HG02981 (cell line): ENCODE measurements at regions not wholly inside any gene's neighbourhood (a gene's known extent, or its start where the extent isn't known, plus 50 kb on each side); places are given as distances from the start of the nearest gene placed in this dataset.
"Not testable (repeated sequence)": the region's sequence is repeated elsewhere in the genome, so short reads cannot be mapped to it uniquely, and the experiment has no call there.

ENCODE experiments used
- ATAC-seq: cut with Tn5 transposase; IDR thresholded peaks from one replicate; pipeline ENCODE4 v1.9.1; 2021; ENCODE audit warnings: mild to moderate bottlenecking, moderate library complexity; ENCODE audit not compliant: unreplicated experiment

DNA sequence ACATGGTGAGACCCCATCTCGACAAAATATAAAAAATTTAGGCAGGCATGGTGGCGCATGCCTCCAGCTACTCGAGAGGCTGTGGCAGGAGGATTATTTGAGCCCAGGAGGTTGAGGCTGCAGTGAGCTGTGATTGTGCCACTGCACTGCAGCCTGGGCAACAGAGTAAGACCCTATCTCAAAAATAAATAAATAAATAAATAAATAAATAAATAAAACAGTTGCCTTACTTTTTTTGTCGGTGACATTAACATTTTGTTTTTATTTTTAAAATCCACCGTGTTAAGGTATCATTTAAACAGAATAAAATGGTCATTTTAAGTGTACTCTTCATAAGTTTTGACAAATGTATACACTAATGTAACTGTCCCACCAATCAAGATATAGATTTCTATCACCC is 57.0 kb downstream of the RASL11A start:
- no peak for ATAC-seq

DNA sequence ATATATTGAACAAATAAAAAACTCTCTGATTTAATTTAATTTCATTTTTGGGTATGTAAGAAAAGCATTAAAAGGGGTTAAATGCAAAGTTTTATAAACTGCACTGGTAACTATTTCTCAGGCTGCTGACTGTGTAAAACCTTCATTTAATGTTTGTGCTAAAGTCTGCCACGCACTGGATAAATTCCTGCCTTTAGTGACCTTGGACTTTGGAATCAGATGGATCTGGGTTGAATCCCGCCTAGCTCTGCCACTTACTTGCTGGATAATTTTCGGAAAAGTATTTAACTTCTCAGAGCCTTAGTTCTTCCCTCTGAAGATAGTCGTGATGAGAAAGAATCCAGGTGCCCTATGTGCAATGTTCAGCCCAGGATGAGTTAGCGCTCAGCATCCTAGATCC is 58.6 kb downstream of the RASL11A start:
- ATAC-seq = no peak

DNA sequence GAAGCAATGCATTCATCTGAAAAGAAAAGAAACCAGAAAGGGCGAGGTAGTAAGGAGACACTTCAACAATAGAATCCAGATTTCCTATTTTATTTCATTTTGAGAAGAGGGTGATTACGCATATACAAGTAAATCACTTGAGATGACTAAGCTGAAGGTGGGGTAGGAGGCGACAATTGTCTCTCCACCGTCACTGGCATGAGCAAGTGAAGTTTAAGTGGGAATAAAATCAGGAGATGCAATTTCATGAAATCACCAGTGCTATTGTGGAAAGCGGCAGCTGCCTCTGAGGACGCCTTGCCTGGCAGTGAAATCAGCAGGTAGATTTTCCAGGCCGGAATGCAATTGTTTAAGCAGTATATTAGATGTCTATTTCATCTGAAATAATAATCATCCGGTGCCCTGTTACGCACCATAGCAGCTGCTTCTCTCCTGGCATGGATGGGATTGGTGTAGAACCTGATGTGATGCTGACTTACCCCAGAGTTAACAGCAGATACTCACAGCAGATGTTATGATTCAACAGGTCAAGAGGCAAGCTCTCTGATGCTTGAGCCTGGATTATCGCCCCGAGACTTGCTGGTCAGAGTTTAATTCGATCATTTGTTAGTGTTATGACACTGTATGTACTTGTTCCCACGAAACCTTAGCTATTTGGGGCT is 64.3 kb downstream of the RASL11A start:
- no peak for ATAC-seq

DNA sequence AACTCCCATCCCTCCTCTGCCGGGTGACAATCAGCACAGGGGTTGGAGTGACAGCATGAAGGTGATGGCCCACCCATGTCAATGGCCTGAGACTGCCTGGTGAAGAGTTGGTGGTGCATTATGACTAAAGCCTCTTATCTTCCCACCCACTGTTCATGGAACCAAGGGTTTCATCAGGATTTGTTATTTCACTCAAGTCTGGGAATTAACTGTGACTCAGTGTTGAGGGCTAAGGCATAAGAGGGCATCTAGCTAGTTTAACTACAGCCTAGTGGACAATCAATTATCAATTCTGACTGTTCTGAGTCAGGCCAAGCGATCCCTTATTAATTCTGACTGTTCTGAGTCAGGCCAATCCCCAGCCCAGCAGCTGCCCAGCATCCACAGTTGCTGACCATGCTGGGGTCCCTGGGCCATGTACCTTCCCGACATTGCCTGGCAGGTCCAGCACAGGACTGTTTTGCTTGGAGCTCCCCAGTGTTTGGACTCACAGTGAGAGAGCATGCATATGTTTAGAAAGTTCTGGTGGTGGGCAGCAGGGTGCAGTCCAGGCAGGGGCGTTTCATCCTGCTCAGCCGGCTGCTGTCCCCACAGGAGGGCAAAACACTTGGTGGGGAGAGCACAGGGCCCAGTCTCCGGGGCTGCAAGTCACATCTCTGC is 65.5 kb downstream of the RASL11A start:
- no peak for ATAC-seq

DNA sequence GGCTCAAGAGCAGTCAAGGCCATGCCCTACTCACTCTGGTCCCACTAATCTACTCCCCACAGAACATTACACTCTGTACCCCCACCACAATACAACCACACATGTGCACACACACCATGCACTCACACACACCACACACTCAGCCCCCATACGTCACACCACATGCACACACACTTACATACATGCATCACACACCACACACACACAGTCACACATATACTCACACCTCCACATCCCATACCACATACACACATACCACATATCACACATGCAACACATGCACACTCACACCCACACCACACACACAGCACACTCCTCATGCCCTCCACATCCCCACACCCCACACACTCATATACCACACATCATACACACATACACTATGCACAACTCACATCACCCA is 67.6 kb downstream of the RASL11A start:
- ATAC-seq = no peak

DNA sequence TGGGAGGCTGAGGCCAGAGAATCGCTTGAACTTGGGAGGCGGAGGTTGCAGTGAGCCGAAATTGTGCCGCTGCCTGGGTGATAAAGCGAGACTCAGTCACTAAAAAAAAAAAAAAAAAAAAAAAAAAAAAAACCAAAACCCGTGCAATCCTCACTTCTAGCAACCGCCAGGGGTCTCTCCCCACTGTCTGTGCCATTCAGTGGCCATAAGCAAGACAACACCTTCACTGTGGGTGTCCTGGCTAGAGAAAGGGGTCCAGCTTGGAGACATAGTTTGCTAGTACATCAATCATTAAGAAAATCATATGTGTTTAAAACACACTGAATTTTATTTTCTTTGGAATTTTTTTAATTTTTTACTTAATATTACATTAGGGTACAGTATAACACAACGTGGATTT is 68.2 kb downstream of the RASL11A start:
- ATAC-seq = no peak

DNA sequence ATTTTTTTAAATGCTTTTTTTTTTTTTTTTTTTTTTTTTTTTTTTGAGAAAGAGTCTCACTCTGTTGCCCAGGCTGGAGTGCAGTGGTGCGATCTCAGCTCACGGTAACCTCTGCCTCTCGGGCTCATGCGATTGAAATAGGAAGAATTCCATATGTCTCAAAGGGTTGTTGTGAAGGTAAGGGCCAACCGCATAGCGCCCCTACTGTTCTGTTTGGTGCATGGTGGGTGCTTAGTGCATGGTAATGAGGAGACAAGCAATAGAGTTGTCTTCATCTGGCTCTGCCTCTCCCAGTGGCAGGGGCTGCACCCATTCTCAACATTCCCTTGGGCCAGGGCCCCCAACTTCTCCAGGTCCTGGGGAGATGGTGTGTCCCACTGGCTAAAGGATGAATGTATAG is 68.7 kb downstream of the RASL11A start:
- peak; percentile 68 for ATAC-seq

DNA sequence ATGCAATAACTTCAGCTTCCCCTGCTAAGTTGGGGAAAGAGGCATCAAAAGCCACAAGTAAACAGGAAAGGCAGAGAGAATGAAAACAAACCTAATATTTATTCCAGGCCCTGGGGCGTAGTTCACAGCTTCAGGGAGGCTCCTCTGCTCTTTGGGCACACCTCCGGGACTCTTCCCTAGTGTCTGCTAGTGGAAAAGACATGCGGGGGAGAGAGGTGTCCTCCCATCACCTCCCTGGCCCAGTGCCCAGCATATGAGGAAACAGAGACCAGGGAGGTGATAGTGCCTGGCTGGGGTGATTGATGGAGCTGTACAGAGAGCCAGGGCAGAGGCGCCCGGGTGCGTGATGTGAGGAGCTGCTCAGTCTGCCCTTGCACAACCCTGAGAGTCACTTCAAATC is 71.0 kb downstream of the RASL11A start:
- no peak for ATAC-seq

DNA sequence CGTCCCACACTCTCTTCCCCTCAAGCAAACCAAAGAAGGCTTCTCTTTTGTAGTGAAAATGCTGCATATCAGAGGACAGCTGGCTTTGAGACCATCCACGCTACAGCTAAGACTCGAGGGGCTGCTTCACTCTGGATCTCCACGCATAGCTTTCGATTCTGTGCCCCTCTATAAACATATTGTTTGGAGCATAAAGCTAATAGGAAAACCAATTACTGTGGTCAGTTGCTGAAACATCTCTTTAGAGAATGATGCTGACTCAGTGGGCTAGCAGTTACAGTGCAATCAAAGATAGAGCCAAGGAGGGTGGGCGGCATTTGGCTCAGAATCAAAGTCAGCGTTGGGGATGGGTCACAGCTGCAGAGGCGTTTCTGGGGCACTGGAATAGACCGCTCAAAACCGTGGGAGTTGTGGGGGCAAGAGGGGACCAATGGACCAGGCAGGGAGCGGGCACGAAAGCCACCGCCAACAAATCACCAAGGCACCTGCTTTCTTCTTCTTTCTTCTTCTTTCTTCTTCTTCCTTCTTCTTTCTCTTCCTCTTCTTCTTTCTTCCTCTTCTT is 76.7 kb downstream of the RASL11A start:
- no peak for ATAC-seq

DNA sequence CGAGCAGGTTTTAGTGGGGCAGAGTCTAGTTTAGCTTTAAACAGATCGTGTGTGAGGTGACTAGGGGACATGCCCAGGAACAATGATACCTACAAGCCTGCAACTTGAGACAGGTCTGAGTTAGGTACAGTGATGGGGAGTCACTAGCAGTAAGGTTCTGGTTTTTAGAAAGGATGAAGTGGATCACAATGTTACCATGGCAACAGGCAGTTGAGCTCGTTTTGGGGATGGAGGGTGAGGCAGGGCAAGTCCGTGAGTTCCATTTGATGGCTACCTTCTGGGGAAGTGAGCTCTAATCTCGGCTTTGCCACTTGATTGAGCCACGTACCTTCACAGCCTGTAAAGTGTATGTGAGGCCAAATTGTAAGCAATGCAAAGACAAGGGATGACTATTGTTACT is 76.0 kb upstream of the GTF3A start:
- ATAC-seq = no peak

DNA sequence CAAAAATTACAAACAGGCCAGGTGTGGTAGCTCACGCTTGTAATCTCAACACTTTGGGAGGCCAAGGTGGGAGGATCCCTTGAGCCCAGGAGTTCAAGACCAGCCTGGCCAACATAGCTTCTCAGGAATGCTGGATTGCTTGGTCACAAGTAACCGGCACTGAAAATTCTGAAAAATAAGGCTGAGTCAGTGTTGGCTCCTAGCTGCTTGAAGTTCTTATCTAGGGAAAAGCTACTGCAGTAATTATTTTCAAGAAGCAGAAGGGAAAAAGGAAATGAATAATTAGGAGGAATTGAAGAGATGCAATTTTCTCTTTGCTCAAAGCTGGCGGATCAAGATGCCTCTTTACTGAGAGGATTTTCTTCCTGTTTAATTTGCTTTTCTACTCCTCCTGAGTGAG is 75.0 kb upstream of the GTF3A start:
- no peak for ATAC-seq

DNA sequence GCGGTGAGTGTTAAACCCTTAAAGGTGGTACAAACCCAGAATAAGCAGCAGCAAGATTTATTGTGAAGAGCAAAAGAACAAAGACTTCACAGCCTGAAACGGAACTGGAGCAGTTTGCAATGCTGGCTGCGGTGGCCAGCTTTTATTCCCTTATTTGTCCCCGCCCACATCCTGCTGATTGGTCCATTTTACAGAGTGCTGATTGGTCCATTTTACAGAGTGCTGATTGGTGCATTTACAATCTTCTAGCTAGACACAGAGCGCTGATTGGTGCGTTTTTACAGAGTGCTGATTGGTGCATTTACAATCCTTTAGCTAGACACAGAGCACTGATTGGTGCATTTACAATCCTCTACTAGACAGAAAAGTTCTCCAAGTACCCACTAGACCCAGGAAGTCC is 73.6 kb upstream of the GTF3A start:
- not testable (repeated sequence) for ATAC-seq

DNA sequence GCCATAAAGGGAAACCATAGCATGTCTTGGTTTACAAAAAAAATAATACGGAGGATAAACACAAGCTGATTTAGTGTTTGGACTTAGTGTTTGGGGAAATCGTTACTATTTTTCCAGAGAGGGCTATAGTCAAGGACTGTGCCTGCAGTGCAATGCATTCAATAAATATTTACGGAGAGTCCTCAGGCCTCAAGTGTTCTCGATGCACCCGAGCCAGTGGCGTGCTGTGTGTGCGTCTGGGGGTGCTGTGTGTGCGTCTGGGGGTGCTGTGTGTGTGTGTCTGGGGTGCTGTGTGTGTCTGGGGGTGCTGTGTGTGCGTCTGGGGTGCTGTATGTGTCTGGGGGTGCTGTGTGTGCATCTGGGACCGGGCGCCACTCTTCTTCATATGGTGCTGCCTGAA is 71.7 kb upstream of the GTF3A start:
- ATAC-seq = no peak

DNA sequence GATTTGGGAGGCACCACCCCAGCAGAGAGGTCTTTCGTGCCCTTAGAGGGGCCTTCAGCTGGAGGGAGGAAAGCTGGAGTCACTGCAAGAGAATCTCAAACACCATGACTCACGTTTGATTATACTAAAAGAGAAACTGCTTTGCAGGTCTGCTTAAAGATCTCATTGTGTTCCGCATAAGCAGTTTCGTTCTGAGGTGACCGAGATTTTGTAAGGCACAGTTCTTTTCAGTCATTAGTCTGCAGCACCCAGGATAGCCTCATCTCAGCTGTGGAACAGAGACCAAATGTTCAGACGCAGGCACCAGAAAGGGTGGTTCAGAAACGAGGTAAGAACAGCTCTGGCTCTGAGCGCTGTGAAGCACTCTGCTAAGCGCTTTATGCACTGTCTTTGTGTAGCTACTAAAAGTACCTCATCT is 71.2 kb upstream of the GTF3A start:
- peak; percentile 95 for ATAC-seq

DNA sequence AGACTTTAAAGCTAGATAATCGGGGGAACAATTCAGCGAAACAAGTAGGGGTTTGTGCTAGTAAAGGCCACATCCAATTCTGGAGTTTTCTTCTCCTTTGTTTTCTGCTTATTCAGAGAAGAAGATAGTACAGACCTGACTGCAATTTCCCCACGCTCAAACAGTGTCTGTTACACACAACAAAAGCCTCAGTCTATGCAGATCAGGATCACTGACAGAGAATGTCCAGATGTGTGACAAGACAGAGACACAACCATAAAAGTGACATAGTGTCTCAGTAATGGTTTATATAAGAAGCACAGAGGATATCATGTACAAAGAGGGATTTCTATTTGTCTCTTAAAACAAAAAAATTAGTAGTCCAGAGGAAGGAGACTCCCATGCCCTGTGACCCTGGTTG is 70.7 kb upstream of the GTF3A start:
- ATAC-seq = no peak

DNA sequence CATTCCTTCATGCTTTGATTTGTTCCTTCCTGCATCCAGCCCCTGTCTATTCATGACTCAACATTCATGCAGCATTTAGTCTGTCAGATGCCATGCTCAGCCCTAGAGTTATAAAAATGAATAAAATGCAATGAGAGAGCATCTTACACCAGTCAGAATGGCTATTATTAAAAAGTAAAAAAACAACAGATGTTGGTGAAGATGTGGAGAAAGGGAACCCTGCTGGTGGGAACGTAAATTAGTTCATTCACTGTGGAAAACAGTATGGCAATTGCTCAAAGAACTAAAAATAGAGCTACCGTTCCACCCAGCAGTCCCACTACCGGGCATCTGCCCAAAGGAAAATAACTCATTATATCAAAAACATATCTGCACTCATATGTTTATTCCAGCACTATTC is 70.0 kb upstream of the GTF3A start:
- ATAC-seq = no peak

DNA sequence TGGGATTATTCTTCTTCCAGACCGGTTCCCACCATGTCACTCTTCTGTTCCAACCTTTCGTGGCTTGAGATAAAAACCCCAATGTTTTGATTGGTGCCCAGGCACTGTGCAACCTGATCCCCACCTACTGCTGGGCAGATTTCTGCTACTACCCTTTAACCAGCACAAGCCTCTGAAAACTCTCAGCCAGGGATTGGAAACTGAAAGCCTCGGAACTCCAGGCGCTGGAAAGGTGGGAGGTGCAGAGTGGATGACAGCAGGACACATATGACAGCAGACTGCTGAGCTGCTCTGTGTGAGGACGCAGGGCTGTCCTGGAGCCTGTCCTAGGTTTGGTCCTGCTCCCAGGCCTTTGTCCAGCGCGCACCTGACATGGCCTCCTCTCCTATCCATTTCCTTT is 68.5 kb upstream of the GTF3A start:
- ATAC-seq = no peak

DNA sequence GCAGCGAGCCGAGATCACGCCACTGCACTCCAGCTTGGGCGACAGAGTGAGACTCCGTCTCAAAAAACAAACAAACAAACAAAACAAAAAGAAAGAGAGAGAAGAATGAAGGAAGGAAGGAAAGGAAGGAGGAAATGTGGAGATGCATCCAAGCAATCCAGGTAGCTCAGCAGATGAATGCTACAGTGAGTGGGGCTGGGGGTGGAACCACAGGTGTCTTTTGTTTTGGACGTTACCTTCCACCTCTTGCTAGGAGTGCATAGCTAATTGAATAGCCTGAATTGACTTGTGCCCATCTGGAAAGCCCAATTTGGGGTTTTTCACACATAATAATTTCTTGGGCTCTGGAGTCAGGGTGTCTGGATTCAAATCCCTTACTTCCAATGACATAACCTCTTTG is 66.0 kb upstream of the GTF3A start:
- ATAC-seq = no peak

DNA sequence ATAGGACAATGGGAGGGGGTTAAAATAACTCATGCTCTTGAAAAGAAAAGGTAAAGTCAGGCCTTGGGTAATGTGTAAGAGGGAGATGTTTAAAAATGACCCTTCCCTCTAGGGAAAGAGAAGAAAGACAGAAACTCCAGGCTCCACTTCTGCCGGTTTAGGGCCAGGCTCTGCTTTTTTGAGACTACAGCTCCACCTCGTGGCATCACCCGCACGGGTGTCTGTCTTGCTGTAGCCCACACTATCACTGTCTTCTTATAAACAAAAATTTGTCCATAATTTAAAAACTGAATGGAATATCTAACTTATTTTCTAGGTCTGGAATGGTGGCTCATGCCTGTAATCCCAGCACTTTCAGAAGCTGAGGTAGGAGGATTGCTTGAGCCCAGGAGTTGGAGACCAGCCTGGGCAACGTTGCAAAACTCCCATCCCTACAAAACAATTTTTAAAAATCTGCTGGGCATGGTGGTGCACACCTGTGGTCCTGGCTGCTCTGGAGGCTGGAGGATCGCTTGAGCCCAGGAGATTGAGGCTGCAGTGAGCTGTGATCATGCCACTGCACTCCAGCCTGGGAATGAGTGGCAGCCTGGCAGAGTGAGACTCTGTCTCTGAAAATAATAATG is 65.1 kb upstream of the GTF3A start:
- no peak for ATAC-seq

DNA sequence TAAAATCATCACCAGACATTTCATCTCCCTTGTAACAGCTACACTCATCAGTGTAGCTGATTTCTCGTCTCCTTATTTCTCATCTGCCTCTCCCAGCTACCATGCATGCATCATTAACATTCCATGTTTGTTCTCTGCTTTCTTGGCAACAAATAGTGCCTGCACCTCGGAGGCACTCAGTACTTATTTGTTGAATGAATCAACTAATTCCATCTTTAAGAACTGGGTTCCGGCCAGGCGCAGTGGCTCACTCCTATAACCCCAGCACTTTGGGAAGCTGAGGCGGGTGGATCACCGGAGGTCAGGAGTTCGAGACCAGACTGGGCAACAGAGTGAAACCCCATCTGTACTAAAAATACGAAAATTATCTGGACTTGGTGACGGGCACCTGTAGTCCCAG is 63.9 kb upstream of the GTF3A start:
- no peak for ATAC-seq

DNA sequence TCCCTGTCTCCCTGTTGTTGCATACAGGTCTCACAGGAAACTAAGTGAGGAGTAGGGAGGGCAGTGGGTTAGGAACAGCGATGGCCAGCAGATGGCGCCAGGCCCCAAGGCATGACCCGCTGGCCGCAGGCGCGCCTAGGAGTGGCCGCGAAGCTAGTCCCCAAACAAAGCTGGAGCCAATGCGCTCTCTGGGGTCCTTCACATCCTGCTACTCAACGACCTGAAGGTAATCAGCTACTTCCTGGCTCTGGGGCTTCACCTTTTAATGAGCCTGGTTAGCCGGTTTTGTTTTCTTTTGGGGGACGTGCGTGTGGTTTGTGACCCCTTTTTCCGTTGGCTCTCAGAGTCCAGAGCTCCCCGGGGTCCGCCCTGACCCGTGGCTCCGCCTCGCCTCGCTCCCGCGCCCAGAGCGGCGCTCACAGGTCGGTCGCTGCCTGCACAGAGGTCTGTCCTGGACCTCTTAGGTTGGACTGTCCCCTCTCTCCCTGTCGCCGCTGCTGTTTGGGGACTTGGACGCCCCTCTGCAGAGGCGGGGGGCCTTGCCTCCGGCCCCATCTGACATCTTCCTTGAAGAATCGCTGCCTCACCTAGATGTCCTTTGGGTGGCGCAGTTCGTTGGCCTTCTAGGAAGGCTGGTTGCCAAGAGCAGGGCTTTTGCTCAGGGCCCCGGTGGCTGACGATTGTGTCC is 62.2 kb upstream of the GTF3A start:
- ATAC-seq = peak; percentile 73

DNA sequence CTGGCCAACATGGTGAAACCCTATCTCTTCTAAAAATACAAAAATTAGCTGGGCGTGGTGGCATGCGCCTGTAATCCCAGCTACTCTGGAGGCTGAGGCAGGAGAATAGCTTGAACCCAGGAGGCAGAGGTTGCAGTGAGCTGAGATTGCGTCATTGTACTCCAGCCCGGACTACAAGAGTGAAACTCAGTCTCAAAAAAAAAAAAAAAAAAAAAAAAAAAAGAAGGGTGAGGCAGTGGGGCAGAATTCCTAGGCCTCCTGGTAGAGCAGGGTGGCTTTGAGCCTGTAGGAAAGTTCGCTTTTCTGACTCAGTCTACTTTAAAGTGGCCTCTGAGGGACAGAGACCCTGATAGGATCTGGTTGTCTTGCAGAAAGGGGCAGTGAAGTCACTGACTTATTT is 60.8 kb upstream of the GTF3A start:
- not testable (repeated sequence) for ATAC-seq
